ENCODE measurements at regions not wholly inside any gene's neighbourhood (a gene's known extent, or its start where the extent isn't known, plus 50 kb on each side); places are given as distances from the start of the nearest gene placed in this dataset.

GRCh38 chr4:36624030-36624429 lies 342.6 kb downstream of the DTHD1 start:
- intact Hi-C loops (cut with DNase I; ENCODE audit: low total_unique reads) = no loop called here
- ATAC-seq (no peak), DNase-seq (no peak)
- Histone ChIP-seq H3K27ac (no peak overlapping the region), H3K9me3 (no peaks in the 10 kb centered on the region), H3K4me1 (no peaks in the 10 kb centered on the region), H3K4me3 (no peak overlapping the region), H3K27me3 (no peaks in the 10 kb centered on the region), H3K36me3 (no peaks in the 10 kb centered on the region)
- no peak for TF ChIP-seq POLR2A (IDR thresholded peaks at IDR 0.05)
- no peak for TF ChIP-seq CTCF (IDR thresholded peaks at IDR 0.05 in 4 of 5, conservative IDR thresholded peaks at IDR 0.05 in 1 of 5)
- in situ Hi-C loops (cut with MboI; ENCODE audit: low sequenced_read_pairs in 4 of 4) = no loop called here

- no peaks in the 10 kb centered on the region for H3K9me3 ChIP-seq
- intact Hi-C loops (cut with DNase I; ENCODE audit: low total_unique reads) = no loop called here
- no peaks in the 10 kb centered on the region for H3K4me1 ChIP-seq
- no peaks in the 10 kb centered on the region for H3K36me3 ChIP-seq
- no peak for TF ChIP-seq CTCF (IDR thresholded peaks at IDR 0.05 in 4 of 5, conservative IDR thresholded peaks at IDR 0.05 in 1 of 5)
- TF ChIP-seq POLR2A (IDR thresholded peaks at IDR 0.05) = no peak
- DNase-seq (no peak), ATAC-seq (no peak)
- in situ Hi-C loops (cut with MboI; ENCODE audit: low sequenced_read_pairs in 4 of 4) = no loop called here
- no peaks in the 10 kb centered on the region for H3K27me3 ChIP-seq
- H3K27ac ChIP-seq = no peak overlapping the region
- H3K4me3 ChIP-seq = no peak overlapping the region
Measured at GRCh38 chr4:36638273-36638811, 356.9 kb downstream of the DTHD1 start.

- H3K27ac ChIP-seq = no peak overlapping the region
- H3K4me3 ChIP-seq = no peak overlapping the region
- H3K4me1 ChIP-seq = no peaks in the 10 kb centered on the region
- no peaks in the 10 kb centered on the region for H3K27me3 ChIP-seq
- intact Hi-C loops (cut with DNase I; ENCODE audit: low total_unique reads) (no loop called here), in situ Hi-C loops (cut with MboI; ENCODE audit: low sequenced_read_pairs in 4 of 4) (no loop called here)
- no peaks in the 10 kb centered on the region for H3K36me3 ChIP-seq
- ATAC-seq (no peak), DNase-seq (no peak)
- no peak for TF ChIP-seq POLR2A (IDR thresholded peaks at IDR 0.05)
- TF ChIP-seq CTCF (IDR thresholded peaks at IDR 0.05 in 4 of 5, conservative IDR thresholded peaks at IDR 0.05 in 1 of 5) = no peak
- H3K9me3 ChIP-seq = no peaks in the 10 kb centered on the region
Measured at GRCh38 chr4:36640876-36641275, 359.5 kb downstream of the DTHD1 start.

- intact Hi-C loops (cut with DNase I; ENCODE audit: low total_unique reads) (no loop called here), in situ Hi-C loops (cut with MboI; ENCODE audit: low sequenced_read_pairs in 4 of 4) (no loop called here)
- Histone ChIP-seq H3K27me3 (no peaks in the 10 kb centered on the region), H3K27ac (no peak overlapping the region), H3K4me3 (no peak overlapping the region), H3K9me3 (no peaks in the 10 kb centered on the region), H3K4me1 (no peaks in the 10 kb centered on the region), H3K36me3 (no peaks in the 10 kb centered on the region)
- no peak for ATAC-seq
- TF ChIP-seq POLR2A (IDR thresholded peaks at IDR 0.05) = no peak
- TF ChIP-seq CTCF (IDR thresholded peaks at IDR 0.05 in 4 of 5, conservative IDR thresholded peaks at IDR 0.05 in 1 of 5) = no peak
- no peak for DNase-seq
Measured at GRCh38 chr4:36651253-36651652, 369.8 kb downstream of the DTHD1 start.

- TF ChIP-seq CTCF (IDR thresholded peaks at IDR 0.05 in 4 of 5, conservative IDR thresholded peaks at IDR 0.05 in 1 of 5) (no peak), POLR2A (IDR thresholded peaks at IDR 0.05) (no peak)
- intact Hi-C loops (cut with DNase I; ENCODE audit: low total_unique reads) = no loop called here
- in situ Hi-C loops (cut with MboI; ENCODE audit: low sequenced_read_pairs in 4 of 4) = no loop called here
Measured at GRCh38 chr4:36652857-36653256, 371.4 kb downstream of the DTHD1 start.

More at GRCh38 chr4:36652857-36653256, 371.4 kb downstream of the DTHD1 start:
- no peak for ATAC-seq
- H3K4me1 ChIP-seq = no peaks in the 10 kb centered on the region
- no peaks in the 10 kb centered on the region for H3K36me3 ChIP-seq
- no peak overlapping the region for H3K27ac ChIP-seq
- H3K9me3 ChIP-seq = no peaks in the 10 kb centered on the region
- no peak overlapping the region for H3K4me3 ChIP-seq
- H3K27me3 ChIP-seq = no peaks in the 10 kb centered on the region
- no peak for DNase-seq

All from gastrocnemius medialis (tissue), 4 donors.